HG03378 (cell line): ENCODE measurements at regions not wholly inside any gene's neighbourhood (a gene's known extent, or its start where the extent isn't known, plus 50 kb on each side); places are given as distances from the start of the nearest gene placed in this dataset.
"Not testable (repeated sequence)": the region's sequence is repeated elsewhere in the genome, so short reads cannot be mapped to it uniquely, and the experiment has no call there.

Source experiments
- ATAC-seq: cut with Tn5 transposase; IDR thresholded peaks from one replicate; pipeline ENCODE4 v1.9.1; 2021; ENCODE audit warnings: mild to moderate bottlenecking, moderate library complexity; ENCODE audit not compliant: unreplicated experiment

GRCh38 chr12:42741771-42742510 is 152.4 kb upstream of the PRICKLE1 start:
- ATAC-seq, result no peak

GRCh38 chr12:42741091-42741490 is 151.5 kb upstream of the PRICKLE1 start:
- ATAC-seq, result no peak

- ATAC-seq, result no peak
Measured at GRCh38 chr12:42737398-42737797, 147.9 kb upstream of the PRICKLE1 start.

- ATAC-seq, result no peak
Measured at GRCh38 chr12:42735861-42736361, 146.4 kb upstream of the PRICKLE1 start.

- no peak for ATAC-seq
Measured at GRCh38 chr12:42733911-42734310, 144.4 kb upstream of the PRICKLE1 start.

GRCh38 chr12:42732908-42733411 is 143.4 kb upstream of the PRICKLE1 start:
- ATAC-seq, result no peak

GRCh38 chr12:42730291-42730690 is 140.7 kb upstream of the PRICKLE1 start:
- no peak for ATAC-seq

GRCh38 chr12:42729535-42729900 is 140.0 kb upstream of the PRICKLE1 start:
- ATAC-seq, result no peak

- no peak for ATAC-seq
Measured at GRCh38 chr12:42728770-42729534, 139.4 kb upstream of the PRICKLE1 start.

- no peak for ATAC-seq
Measured at GRCh38 chr12:42728287-42728686, 138.7 kb upstream of the PRICKLE1 start.

GRCh38 chr12:42725809-42726208 is 136.3 kb upstream of the PRICKLE1 start:
- ATAC-seq, result no peak

- ATAC-seq, result no peak
Measured at GRCh38 chr12:42716491-42716891, 126.9 kb upstream of the PRICKLE1 start.

- ATAC-seq, result not testable (repeated sequence)
Measured at GRCh38 chr12:42713566-42713965, 124.0 kb upstream of the PRICKLE1 start.

- ATAC-seq, result not testable (repeated sequence)
Measured at GRCh38 chr12:42708374-42708773, 118.8 kb upstream of the PRICKLE1 start.

GRCh38 chr12:42707312-42708226 is 118.0 kb upstream of the PRICKLE1 start:
- ATAC-seq, result no peak

- ATAC-seq, result no peak
Measured at GRCh38 chr12:42706321-42706720, 116.8 kb upstream of the PRICKLE1 start.

GRCh38 chr12:42705863-42706262 is 116.3 kb upstream of the PRICKLE1 start:
- no peak for ATAC-seq

GRCh38 chr12:42704810-42705401 is 115.4 kb upstream of the PRICKLE1 start:
- ATAC-seq, result no peak

GRCh38 chr12:42704340-42704739 is 114.8 kb upstream of the PRICKLE1 start:
- ATAC-seq, result no peak

GRCh38 chr12:42701084-42701483 is 111.5 kb upstream of the PRICKLE1 start:
- ATAC-seq, result no peak
